GM23338 (cell line): ENCODE measurements at regions not wholly inside any gene's neighbourhood (a gene's known extent, or its start where the extent isn't known, plus 50 kb on each side); places are given as distances from the start of the nearest gene placed in this dataset.

Source experiments
- ATAC-seq: fragments of 200-7000 bp; cut with Tn5 transposase; 3 replicates; pipeline ENCODE4 v1.9.1; 2020
- DNase-seq: peaks from one replicate; pipeline ENCODE4 v3.0.0-alpha.2; 2015; ENCODE audit warnings: low spot score
- H2AFZ ChIP-seq: fragments of 200-600 bp; sonication (generic); 2 replicates; pipeline ENCODE4 v1.8.0; 2016; ENCODE audit warnings: antibody characterized with exemption, mild to moderate bottlenecking, moderate library complexity
- H3F3A ChIP-seq: fragments of 200-600 bp; sonication (generic); replicated peaks from 2 replicates; pipeline ENCODE4 v1.8.0; 2017; ENCODE audit warnings: antibody characterized with exemption, mixed run types, low read depth
- H3K27ac ChIP-seq: fragments of 200-600 bp; sonication (generic); 2 replicates; pipeline ENCODE4 v1.6.1; 2016; ENCODE audit warnings: low read depth
- H3K27me3 ChIP-seq: fragments of 200-600 bp; sonication (generic); 2 replicates; pipeline ENCODE4 v1.8.0; 2016; ENCODE audit warnings: mild to moderate bottlenecking, mixed run types, moderate library complexity; ENCODE audit not compliant: insufficient read depth
- H3K36me3 ChIP-seq: fragments of 200-600 bp; sonication (generic); 2 replicates; pipeline ENCODE4 v1.8.0; 2016; ENCODE audit warnings: mild to moderate bottlenecking; ENCODE audit not compliant: insufficient read depth
- H3K4me1 ChIP-seq: fragments of 200-600 bp; sonication (generic); 2 replicates; pipeline ENCODE4 v1.8.0; 2016; ENCODE audit warnings: mild to moderate bottlenecking, moderate library complexity; ENCODE audit not compliant: insufficient read depth
- H3K4me2 ChIP-seq: fragments of 200-600 bp; sonication (generic); 2 replicates; pipeline ENCODE4 v1.7.1; 2017; ENCODE audit warnings: mixed run types
- H3K4me3 ChIP-seq: fragments of 200-600 bp; sonication (generic); 2 replicates; pipeline ENCODE4 v1.6.1; 2016; ENCODE audit warnings: mixed run types
- H3K79me2 ChIP-seq: fragments of 200-600 bp; sonication (generic); replicated peaks from 2 replicates; pipeline ENCODE4 v1.8.0; 2017; ENCODE audit warnings: mild to moderate bottlenecking; ENCODE audit not compliant: insufficient read depth
- H3K9me2 ChIP-seq: fragments of 200-600 bp; sonication (generic); 2 replicates; pipeline ENCODE4 v1.8.0; 2017; ENCODE audit not compliant: insufficient read depth
- H4K20me1 ChIP-seq: fragments of 200-600 bp; sonication (generic); replicated peaks from 2 replicates; pipeline ENCODE4 v1.8.0; 2017; ENCODE audit warnings: mild to moderate bottlenecking; ENCODE audit not compliant: insufficient read depth
- H3K27ac Mint-ChIP-seq: 2 replicates; pipeline ENCODE4 v1.8.0; 2020; ENCODE audit warnings: inconsistent platforms, mild to moderate bottlenecking, moderate library complexity, mixed read lengths
- H3K27me3 Mint-ChIP-seq: 3 replicates; pipeline ENCODE4 v1.8.0; 2022; ENCODE audit warnings: low read depth, mild to moderate bottlenecking, moderate library complexity, mixed read lengths, inconsistent platforms; ENCODE audit not compliant: insufficient read depth, poor library complexity
- H3K36me3 Mint-ChIP-seq: 3 replicates; pipeline ENCODE4 v1.8.0; 2021; ENCODE audit warnings: low read depth, mild to moderate bottlenecking, inconsistent platforms, moderate library complexity, mixed read lengths
- H3K4me1 Mint-ChIP-seq: 3 replicates; pipeline ENCODE4 v1.8.0; 2020; ENCODE audit warnings: mild to moderate bottlenecking, inconsistent platforms, mixed read lengths
- H3K4me3 Mint-ChIP-seq: 3 replicates; pipeline ENCODE4 v1.8.0; 2021; ENCODE audit warnings: moderate library complexity, mild to moderate bottlenecking, inconsistent platforms, mixed read lengths
- H3K9me3 Mint-ChIP-seq: 3 replicates; pipeline ENCODE4 v1.8.0; 2020; ENCODE audit warnings: moderate library complexity, mild to moderate bottlenecking, inconsistent platforms, mixed read lengths
- CREB1 ChIP-seq: fragments of 250-450 bp; sonication (Bioruptor Pico); IDR thresholded peaks from 2 replicates; pipeline ENCODE4 v1.5.0; 2020; ENCODE audit warnings: low read depth, mild to moderate bottlenecking, moderate library complexity
- EZH2 ChIP-seq: fragments of 200-600 bp; sonication (generic); IDR thresholded peaks from one replicate; pipeline ENCODE4 v1.8.0; 2017; ENCODE audit warnings: antibody characterized with exemption, mild to moderate bottlenecking, low read depth; ENCODE audit not compliant: unreplicated experiment
- JUNB ChIP-seq: IDR thresholded peaks from one replicate; pipeline ENCODE4 v1.6.1; 2016; ENCODE audit warnings: antibody characterized with exemption; ENCODE audit not compliant: unreplicated experiment
- STAT1 ChIP-seq: IDR thresholded peaks from one replicate; pipeline ENCODE4 v1.6.1; 2016; ENCODE audit warnings: antibody characterized with exemption; ENCODE audit not compliant: unreplicated experiment
- ZNF114 ChIP-seq: fragments of 250-450 bp; sonication (Bioruptor Pico); IDR thresholded peaks from 2 replicates; pipeline ENCODE4 v1.5.0; 2020; ENCODE audit warnings: mild to moderate bottlenecking, moderate library complexity
- ZNF331 ChIP-seq: fragments of 250-450 bp; sonication (Bioruptor Pico); IDR thresholded peaks from 2 replicates; pipeline ENCODE4 v1.5.0; 2020; ENCODE audit warnings: low read depth, mild to moderate bottlenecking, moderate library complexity
- TF ChIP-seq, protein P1 (sequence below), 2 experiments: fragments of 200-600 bp in 1 of 2; sonication (generic) in 1 of 2; conservative IDR thresholded peaks; 2 replicates each; pipeline versions ENCODE4 v1.5.1 to v1.6.1; 2016 to 2017; ENCODE audit warnings: antibody characterized with exemption in 2 of 2, low read depth in 2 of 2, mild to moderate bottlenecking in 2 of 2, moderate library complexity in 1 of 2
- TF ChIP-seq, protein P2 (sequence below): fragments of 250-450 bp; sonication (Bioruptor Pico); IDR thresholded peaks from 2 replicates; pipeline ENCODE4 v1.5.0; 2020; ENCODE audit warnings: mild to moderate bottlenecking, moderate library complexity
- TF ChIP-seq, protein P3 (sequence below): IDR thresholded peaks from 2 replicates; pipeline ENCODE4 v1.6.1; 2016; ENCODE audit warnings: antibody characterized with exemption

DNA sequence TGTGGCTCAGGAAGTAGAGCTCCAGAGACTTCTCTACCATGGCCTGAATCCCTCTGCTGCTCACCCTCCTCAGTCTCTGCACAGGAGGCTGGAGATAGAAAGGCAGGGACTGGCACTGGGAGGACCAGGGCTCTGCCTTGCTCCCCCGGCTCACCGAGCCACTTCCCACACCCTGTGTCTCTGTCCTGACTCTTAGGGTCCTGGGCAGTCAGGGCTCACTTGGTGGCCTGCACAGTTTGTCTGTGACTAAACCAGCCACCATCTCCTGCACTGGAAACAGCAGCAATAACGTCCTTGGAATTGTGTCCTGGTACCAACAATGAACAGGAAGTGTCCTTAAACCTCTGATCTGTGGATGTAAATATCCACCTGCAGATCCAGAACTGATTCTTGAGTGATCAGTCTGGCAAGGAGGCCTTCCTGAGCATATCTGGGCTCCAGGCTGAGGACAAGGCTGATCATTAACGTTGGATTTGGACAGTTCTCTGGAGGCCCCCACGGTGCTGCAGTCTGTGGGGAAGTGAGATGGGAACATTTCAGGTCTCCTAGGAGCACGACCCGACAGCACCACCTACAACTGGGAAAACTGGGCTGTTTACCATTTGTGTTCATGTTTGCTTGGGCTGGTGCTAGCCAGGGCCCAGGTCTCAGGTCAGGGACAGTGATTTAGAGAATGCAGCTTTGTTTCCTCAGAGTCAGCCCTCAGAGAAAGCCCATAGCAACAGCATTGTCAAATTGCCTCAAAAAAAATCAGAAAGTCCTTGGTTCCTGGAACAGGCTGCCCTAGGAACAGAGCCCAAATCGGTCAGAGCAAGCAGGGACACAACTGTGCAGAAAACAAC, 82.5 kb downstream of the ZNF280B start (continued):
- TF ChIP-seq STAT1 = no peak
- no peak for TF ChIP-seq EZH2
- TF ChIP-seq, protein P1, sequence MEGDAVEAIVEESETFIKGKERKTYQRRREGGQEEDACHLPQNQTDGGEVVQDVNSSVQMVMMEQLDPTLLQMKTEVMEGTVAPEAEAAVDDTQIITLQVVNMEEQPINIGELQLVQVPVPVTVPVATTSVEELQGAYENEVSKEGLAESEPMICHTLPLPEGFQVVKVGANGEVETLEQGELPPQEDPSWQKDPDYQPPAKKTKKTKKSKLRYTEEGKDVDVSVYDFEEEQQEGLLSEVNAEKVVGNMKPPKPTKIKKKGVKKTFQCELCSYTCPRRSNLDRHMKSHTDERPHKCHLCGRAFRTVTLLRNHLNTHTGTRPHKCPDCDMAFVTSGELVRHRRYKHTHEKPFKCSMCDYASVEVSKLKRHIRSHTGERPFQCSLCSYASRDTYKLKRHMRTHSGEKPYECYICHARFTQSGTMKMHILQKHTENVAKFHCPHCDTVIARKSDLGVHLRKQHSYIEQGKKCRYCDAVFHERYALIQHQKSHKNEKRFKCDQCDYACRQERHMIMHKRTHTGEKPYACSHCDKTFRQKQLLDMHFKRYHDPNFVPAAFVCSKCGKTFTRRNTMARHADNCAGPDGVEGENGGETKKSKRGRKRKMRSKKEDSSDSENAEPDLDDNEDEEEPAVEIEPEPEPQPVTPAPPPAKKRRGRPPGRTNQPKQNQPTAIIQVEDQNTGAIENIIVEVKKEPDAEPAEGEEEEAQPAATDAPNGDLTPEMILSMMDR (conservative IDR thresholded peaks at IDR 0.05; ENCODE audit: low read depth in 2 of 2) = no peak
- no peak for TF ChIP-seq ZNF114 (CRISPR knock-in tag)

DNA sequence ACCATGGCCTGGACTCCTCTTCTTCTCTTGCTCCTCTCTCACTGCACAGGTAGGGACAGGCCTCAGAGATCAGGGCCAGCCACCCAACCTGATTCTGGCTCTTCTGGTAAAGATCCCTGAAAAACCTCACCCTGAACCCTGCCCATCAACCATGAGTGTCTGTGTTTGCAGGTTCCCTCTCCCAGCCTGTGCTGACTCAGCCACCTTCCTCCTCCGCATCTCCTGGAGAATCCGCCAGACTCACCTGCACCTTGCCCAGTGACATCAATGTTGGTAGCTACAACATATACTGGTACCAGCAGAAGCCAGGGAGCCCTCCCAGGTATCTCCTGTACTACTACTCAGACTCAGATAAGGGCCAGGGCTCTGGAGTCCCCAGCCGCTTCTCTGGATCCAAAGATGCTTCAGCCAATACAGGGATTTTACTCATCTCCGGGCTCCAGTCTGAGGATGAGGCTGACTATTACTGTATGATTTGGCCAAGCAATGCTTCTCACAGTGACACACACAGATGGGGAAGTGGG, 80.9 kb downstream of the ZNF280B start:
- no peaks in the 10 kb centered on the region for H3K9me2 ChIP-seq
- ATAC-seq (no peak), DNase-seq (no peak)
- Mint-ChIP-seq H3K36me3 (no peaks in the 10 kb centered on the region), H3K4me1 (peaks cover 11% of the 10 kb centered on the region; the same call in 2 of the 3 replicates), H3K27me3 (peaks cover 95% of the 10 kb centered on the region), H3K27ac (no peak overlapping the region), H3K4me3 (no peak overlapping the region), H3K9me3 (no peaks in the 10 kb centered on the region; the same call in 2 of the 3 replicates)
- H2AFZ ChIP-seq = no peak overlapping the region
- H3K27me3 ChIP-seq = peaks cover 100% of the 10 kb centered on the region
- no peaks in the 10 kb centered on the region for H4K20me1 ChIP-seq
- H3K27ac ChIP-seq = no peak overlapping the region
- no peak overlapping the region for H3K4me2 ChIP-seq
- no peak overlapping the region for H3K4me3 ChIP-seq
- H3K4me1 ChIP-seq = no peaks in the 10 kb centered on the region
- no peaks in the 10 kb centered on the region for H3K36me3 ChIP-seq
- H3F3A ChIP-seq = no peaks in the 10 kb centered on the region
- H3K79me2 ChIP-seq = no peaks in the 10 kb centered on the region
- TF ChIP-seq ZNF331 (CRISPR knock-in tag) (no peak), JUNB (no peak), CREB1 (no peak), STAT1 (no peak), ZNF114 (CRISPR knock-in tag) (no peak)
- TF ChIP-seq, protein P2, sequence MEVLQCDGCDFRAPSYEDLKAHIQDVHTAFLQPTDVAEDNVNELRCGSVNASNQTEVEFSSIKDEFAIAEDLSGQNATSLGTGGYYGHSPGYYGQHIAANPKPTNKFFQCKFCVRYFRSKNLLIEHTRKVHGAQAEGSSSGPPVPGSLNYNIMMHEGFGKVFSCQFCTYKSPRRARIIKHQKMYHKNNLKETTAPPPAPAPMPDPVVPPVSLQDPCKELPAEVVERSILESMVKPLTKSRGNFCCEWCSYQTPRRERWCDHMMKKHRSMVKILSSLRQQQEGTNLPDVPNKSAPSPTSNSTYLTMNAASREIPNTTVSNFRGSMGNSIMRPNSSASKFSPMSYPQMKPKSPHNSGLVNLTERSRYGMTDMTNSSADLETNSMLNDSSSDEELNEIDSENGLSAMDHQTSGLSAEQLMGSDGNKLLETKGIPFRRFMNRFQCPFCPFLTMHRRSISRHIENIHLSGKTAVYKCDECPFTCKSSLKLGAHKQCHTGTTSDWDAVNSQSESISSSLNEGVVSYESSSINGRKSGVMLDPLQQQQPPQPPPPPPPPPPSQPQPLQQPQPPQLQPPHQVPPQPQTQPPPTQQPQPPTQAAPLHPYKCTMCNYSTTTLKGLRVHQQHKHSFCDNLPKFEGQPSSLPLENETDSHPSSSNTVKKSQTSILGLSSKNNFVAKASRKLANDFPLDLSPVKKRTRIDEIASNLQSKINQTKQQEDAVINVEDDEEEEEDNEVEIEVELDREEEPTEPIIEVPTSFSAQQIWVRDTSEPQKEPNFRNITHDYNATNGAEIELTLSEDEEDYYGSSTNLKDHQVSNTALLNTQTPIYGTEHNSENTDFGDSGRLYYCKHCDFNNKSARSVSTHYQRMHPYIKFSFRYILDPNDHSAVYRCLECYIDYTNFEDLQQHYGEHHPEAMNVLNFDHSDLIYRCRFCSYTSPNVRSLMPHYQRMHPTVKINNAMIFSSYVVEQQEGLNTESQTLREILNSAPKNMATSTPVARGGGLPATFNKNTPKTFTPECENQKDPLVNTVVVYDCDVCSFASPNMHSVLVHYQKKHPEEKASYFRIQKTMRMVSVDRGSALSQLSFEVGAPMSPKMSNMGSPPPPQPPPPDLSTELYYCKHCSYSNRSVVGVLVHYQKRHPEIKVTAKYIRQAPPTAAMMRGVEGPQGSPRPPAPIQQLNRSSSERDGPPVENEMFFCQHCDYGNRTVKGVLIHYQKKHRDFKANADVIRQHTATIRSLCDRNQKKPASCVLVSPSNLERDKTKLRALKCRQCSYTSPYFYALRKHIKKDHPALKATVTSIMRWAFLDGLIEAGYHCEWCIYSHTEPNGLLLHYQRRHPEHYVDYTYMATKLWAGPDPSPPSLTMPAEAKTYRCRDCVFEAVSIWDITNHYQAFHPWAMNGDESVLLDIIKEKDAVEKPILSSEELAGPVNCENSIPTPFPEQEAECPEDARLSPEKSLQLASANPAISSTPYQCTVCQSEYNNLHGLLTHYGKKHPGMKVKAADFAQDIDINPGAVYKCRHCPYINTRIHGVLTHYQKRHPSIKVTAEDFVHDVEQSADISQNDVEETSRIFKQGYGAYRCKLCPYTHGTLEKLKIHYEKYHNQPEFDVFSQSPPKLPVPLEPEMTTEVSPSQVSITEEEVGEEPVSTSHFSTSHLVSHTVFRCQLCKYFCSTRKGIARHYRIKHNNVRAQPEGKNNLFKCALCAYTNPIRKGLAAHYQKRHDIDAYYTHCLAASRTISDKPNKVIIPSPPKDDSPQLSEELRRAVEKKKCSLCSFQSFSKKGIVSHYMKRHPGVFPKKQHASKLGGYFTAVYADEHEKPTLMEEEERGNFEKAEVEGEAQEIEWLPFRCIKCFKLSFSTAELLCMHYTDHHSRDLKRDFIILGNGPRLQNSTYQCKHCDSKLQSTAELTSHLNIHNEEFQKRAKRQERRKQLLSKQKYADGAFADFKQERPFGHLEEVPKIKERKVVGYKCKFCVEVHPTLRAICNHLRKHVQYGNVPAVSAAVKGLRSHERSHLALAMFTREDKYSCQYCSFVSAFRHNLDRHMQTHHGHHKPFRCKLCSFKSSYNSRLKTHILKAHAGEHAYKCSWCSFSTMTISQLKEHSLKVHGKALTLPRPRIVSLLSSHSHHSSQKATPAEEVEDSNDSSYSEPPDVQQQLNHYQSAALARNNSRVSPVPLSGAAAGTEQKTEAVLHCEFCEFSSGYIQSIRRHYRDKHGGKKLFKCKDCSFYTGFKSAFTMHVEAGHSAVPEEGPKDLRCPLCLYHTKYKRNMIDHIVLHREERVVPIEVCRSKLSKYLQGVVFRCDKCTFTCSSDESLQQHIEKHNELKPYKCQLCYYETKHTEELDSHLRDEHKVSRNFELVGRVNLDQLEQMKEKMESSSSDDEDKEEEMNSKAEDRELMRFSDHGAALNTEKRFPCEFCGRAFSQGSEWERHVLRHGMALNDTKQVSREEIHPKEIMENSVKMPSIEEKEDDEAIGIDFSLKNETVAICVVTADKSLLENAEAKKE (CRISPR knock-in tag) = no peak
- TF ChIP-seq, protein P1 (conservative IDR thresholded peaks at IDR 0.05; ENCODE audit: low read depth in 2 of 2) = no peak
- TF ChIP-seq, protein P3, sequence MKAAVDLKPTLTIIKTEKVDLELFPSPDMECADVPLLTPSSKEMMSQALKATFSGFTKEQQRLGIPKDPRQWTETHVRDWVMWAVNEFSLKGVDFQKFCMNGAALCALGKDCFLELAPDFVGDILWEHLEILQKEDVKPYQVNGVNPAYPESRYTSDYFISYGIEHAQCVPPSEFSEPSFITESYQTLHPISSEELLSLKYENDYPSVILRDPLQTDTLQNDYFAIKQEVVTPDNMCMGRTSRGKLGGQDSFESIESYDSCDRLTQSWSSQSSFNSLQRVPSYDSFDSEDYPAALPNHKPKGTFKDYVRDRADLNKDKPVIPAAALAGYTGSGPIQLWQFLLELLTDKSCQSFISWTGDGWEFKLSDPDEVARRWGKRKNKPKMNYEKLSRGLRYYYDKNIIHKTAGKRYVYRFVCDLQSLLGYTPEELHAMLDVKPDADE = no peak
